ENCODE measurements at regions not wholly inside any gene's neighbourhood (a gene's known extent, or its start where the extent isn't known, plus 50 kb on each side); places are given as distances from the start of the nearest gene placed in this dataset.
A peak's percentile ranks its signal among the peaks of the same experiment; 100 is the strongest.
"Not testable (repeated sequence)": the region's sequence is repeated elsewhere in the genome, so short reads cannot be mapped to it uniquely, and the experiment has no call there.

- no peak for DNase-seq
These were observed 627.2 kb upstream of the SLITRK6 start for GRCh38 chr13:86426437-86426836.

DNA sequence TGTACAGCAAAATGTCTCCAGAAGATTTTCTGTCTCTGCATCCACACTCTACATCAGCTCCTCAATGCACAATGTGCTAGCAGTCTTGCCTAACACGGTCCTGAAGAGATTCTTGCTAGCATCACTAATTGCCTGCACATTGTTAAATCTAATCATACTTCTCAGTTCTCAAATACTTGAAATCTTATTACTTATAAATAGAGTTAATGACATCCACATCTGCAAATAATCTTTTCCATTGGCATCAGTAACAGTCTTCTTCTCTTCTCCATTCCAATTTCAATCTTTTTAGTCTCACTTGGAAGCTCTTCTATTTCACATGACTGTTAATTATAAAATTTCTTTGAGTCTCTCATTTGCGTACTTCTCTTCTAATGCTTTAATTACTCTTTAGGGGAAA is 630.5 kb upstream of the SLITRK6 start:
- no peak for DNase-seq

GRCh38 chr13:86438034-86438433 is 638.8 kb upstream of the SLITRK6 start:
- no peak for DNase-seq

- no peak for DNase-seq
These were observed 646.0 kb upstream of the SLITRK6 start for GRCh38 chr13:86445206-86445605.

DNA sequence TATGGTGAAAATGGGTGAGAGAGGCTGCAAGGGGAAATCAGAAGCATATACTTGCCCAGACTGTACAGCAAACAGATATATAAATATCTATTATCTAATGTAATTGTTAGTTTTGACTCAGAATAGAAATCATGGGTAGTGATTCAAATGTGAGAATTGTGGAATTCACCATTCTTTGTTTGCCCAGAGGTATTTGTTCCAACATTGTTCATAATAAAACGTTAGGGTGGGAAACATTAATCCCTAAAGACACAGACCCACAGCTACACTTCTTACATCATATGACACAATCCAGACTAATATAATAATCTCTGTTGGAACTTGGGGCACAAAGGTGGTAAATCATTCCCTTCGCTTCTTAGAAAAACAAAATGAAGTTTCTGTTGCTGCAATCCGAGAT is 646.5 kb upstream of the SLITRK6 start:
- DNase-seq = no peak

DNA sequence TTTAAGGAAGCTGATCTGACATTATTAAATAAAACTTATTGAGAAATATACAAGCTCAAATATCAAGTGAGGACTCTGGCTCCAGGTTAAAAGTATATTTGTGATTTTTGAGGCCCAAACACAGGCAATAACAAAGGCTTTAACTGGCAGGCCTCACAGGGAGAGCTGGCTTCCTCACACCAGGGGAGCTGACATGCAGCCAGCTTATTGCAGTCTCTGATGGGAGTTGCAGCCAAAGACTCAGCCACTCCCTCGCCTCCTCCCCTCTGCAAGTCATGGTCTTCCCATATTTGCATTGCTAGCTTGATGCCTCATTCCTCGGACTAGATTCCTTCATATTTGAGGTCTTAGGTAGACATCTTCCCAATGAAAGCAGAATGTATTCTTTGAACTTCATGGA is 647.1 kb upstream of the SLITRK6 start:
- DNase-seq = no peak

DNA sequence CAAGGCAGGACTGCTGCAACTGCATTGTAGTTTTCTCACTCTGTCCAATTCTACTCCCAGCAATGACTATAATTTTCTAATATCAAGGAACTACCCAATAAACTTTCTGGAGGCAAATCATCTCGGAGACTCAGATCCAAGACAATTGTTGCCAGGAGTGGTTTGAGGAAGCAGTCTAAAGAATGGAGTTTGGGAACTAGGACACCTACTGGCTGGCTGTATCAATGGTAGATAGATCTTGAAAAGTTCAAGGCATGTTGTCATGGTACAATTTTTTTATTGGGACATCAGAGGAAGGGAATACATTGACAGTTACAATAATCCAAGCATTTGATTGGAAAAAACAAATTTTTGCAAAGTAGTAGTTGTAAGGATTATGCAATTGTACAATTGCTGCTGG is 648.3 kb upstream of the SLITRK6 start:
- no peak for DNase-seq

- no peak for DNase-seq
These were observed 662.8 kb upstream of the SLITRK6 start for GRCh38 chr13:86462011-86462410.

DNA sequence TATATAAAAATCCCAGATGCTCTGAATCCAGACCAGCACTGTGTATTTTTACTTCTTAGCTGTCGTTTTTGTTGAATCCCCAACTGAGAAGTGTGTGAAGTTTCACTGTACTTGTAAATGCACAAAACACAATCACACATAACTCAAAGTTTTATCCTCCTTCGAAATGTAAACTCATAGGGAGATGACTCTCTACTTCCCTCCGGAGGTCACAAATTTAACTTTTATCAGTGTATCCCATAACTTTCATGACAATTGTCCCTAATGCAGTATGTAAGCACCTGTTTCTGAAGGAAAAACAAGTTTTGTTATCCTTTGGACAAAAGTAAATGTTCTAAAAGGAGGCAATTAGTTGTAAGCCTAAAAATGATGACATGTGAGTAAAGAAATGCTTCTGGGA is 665.0 kb upstream of the SLITRK6 start:
- peak; percentile 14 for DNase-seq

GRCh38 chr13:86474971-86475370 is 675.8 kb upstream of the SLITRK6 start:
- no peak for DNase-seq

GRCh38 chr13:86476656-86477055 is 677.4 kb upstream of the SLITRK6 start:
- DNase-seq = no peak

GRCh38 chr13:86486582-86486981 is 687.4 kb upstream of the SLITRK6 start:
- no peak for DNase-seq

DNA sequence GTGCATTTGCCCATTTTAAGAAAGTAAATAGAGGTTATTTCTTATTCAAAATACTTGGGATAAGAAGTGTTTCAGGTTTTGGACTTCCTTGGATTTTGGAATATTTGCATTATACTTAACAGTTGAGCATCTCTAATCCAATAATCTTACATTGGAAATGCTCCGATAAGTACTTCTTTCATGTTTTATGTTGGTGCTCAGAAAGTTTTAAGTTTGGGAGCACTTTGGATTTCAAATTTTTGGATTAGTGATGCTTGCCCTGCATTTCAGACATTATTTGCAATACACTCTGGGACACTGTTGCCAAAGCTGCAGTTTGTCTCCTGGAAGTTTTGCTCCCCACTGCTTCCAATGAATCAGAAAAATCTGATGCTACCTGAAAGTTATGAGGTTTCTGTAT is 691.9 kb upstream of the SLITRK6 start:
- DNase-seq = no peak

GRCh38 chr13:86501931-86502330 is 702.7 kb upstream of the SLITRK6 start:
- DNase-seq = not testable (repeated sequence)

- DNase-seq = no peak
These were observed 711.6 kb upstream of the SLITRK6 start for GRCh38 chr13:86510792-86511191.

DNA sequence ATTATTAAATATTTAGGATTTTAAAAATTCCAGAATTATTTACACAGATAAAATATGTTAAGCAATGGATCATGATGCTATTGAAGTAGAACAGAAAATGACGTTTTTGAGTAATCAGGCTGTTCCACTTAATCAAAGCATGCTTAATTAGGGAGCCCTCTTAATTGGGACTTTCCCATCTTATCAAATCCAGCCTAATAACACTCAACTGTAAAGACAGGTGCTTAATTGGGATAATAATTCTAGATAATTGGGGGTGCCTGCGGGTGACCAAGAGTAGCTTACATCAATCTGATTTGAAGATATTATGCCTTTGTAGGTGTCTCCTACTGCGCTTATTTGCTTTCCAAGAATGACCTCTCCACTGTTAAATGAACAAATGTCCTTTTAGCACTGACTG is 742.2 kb upstream of the SLITRK6 start:
- no peak for DNase-seq

DNA sequence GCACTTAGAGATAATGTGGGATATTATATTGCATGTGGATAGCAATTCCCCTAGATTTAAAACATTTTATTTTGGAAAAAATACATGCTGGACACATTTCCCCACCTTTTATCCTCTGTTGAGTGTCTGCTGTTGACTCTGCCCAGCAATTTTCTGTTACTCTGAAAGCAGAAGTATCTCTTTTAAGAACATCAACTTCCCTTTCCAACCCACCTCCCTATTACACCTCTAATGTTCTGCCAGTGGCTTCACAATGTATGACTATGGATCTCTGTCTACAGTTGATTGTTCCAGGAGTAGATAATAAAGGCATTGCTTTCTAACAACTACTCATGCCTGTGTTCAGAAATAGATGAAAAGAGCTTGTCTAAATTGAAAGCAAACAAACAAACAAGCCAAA is 754.8 kb upstream of the SLITRK6 start:
- no peak for DNase-seq

GRCh38 chr13:86559901-86560300 is 760.7 kb upstream of the SLITRK6 start:
- no peak for DNase-seq

DNA sequence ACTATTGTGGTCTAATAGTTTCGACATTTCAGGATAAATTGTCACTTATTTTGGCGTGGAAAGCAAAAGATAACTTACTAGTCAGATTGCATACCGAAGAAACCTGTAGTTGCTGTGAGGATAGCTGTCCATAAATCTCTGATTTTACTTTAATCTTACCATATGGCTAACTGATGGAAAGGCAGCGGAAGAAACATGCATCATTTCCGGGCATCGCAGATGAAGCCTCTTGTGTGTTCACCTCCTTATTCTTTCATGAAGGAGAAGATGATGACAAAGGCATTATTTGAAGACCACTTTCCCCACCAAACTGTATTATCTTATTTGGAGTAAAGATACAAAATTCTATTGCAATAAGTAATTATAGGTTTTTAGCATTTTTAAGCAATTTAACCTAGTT is 763.6 kb upstream of the SLITRK6 start:
- DNase-seq = no peak

DNA sequence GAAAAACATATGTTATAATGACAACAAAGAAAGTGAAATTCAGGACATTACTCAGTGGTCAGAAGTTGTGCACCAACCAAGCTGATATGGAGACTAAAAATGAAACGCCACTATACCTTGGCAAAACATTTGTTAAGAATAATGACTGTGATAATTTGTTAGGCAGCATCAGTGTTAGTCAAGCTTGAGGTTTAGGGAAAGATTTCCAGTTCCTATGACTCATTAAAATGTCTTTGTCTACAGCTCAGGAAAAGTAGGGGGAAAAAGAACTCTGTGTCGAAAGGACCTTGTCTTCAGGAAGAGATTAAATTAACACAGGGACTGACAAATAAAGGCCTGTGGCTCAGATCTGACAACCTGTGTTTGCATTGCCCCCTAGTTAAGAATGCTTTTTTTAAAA is 764.1 kb upstream of the SLITRK6 start:
- DNase-seq = no peak

- no peak for DNase-seq
These were observed 767.9 kb upstream of the SLITRK6 start for GRCh38 chr13:86567119-86567518.

GRCh38 chr13:86569119-86569518 is 769.9 kb upstream of the SLITRK6 start:
- DNase-seq = no peak

GRCh38 chr13:86569974-86570373 is 770.8 kb upstream of the SLITRK6 start:
- DNase-seq = no peak

GRCh38 chr13:86572115-86572514 is 772.9 kb upstream of the SLITRK6 start:
- no peak for DNase-seq

DNA sequence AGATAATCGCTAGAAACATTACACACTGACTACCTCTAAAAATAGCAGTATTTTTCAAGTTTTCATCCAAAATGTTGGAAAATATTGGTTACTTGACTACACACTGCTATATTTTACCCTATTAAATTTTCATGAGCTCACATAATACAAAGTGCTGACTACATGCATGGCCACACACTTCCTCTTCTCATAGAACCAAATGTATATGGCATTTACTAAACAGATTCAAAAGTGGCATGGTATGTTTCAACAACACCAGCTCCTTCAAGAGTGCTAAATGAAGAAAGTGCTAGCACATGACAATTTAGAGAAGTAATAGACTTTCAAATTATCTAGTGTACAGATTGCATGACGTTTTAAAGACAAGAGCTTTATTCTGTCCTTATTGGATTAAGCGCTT is 780.4 kb upstream of the SLITRK6 start:
- no peak for DNase-seq

GRCh38 chr13:86581706-86582105 is 782.5 kb upstream of the SLITRK6 start:
- DNase-seq = no peak
